ENCODE measurements at regions not wholly inside any gene's neighbourhood (a gene's known extent, or its start where the extent isn't known, plus 50 kb on each side); places are given as distances from the start of the nearest gene placed in this dataset.

GRCh38 chr21:15932726-15933125 lies 202.9 kb downstream of the USP25 start:
- no peak for TF ChIP-seq POLR2A (IDR thresholded peaks at IDR 0.05)
- TF ChIP-seq CTCF (IDR thresholded peaks at IDR 0.05) = no peak
- Histone ChIP-seq H3K27ac (no peak overlapping the region), H3K36me3 (no peaks in the 10 kb centered on the region), H3K9me3 (no peaks in the 10 kb centered on the region), H3K4me3 (replicated peaks in 1 of 3) (no peak overlapping the region), H3K27me3 (no peaks in the 10 kb centered on the region), H3K4me1 (no peaks in the 10 kb centered on the region)
- no peak for DNase-seq
- intact Hi-C loops (cut with DNase I) = no loop called here
- WGBS, 2 donors = 83 to 86% methylated on average over 5 of the region's 5 CpGs

- TF ChIP-seq CTCF (IDR thresholded peaks at IDR 0.05) (no peak), POLR2A (IDR thresholded peaks at IDR 0.05) (no peak)
- H3K36me3 ChIP-seq = no peaks in the 10 kb centered on the region
- no peak for DNase-seq
- WGBS, 2 donors = 73 to 80% methylated on average over 1 of the region's 1 CpG
- intact Hi-C loops (cut with DNase I) = no loop called here
- H3K27ac ChIP-seq = no peak overlapping the region
- no peaks in the 10 kb centered on the region for H3K9me3 ChIP-seq
- H3K27me3 ChIP-seq = no peaks in the 10 kb centered on the region
- no peaks in the 10 kb centered on the region for H3K4me1 ChIP-seq
- no peak overlapping the region for H3K4me3 ChIP-seq (replicated peaks in 1 of 3)
Observed at GRCh38 chr21:15935530-15935929, 205.7 kb downstream of the USP25 start.

GRCh38 chr21:15943009-15943666 lies 213.4 kb downstream of the USP25 start:
- H3K27me3 ChIP-seq = no peaks in the 10 kb centered on the region
- no peak for DNase-seq
- 85 to 93% methylated on average over 4 of the region's 4 CpGs for WGBS, 2 donors
- no peak overlapping the region for H3K27ac ChIP-seq
- no peaks in the 10 kb centered on the region for H3K9me3 ChIP-seq
- no peaks in the 10 kb centered on the region for H3K36me3 ChIP-seq
- no peaks in the 10 kb centered on the region for H3K4me1 ChIP-seq
- TF ChIP-seq POLR2A (IDR thresholded peaks at IDR 0.05) (no peak), CTCF (IDR thresholded peaks at IDR 0.05) (no peak)
- intact Hi-C loops (cut with DNase I) = no loop called here
- H3K4me3 ChIP-seq (replicated peaks in 1 of 3) = no peak overlapping the region

- DNase-seq = no peak
- H3K9me3 ChIP-seq = no peaks in the 10 kb centered on the region
- TF ChIP-seq CTCF (IDR thresholded peaks at IDR 0.05) (no peak), POLR2A (IDR thresholded peaks at IDR 0.05) (no peak)
- intact Hi-C loops (cut with DNase I) = no loop called here
- 14 to 26% methylated on average over 6 of the region's 6 CpGs for WGBS, 2 donors
- H3K36me3 ChIP-seq = no peaks in the 10 kb centered on the region
- H3K27me3 ChIP-seq = no peaks in the 10 kb centered on the region
- H3K4me1 ChIP-seq = no peaks in the 10 kb centered on the region
- no peak overlapping the region for H3K4me3 ChIP-seq (replicated peaks in 1 of 3)
- H3K27ac ChIP-seq = no peak overlapping the region
Observed at GRCh38 chr21:15947677-15948076, 217.9 kb downstream of the USP25 start.

DNA sequence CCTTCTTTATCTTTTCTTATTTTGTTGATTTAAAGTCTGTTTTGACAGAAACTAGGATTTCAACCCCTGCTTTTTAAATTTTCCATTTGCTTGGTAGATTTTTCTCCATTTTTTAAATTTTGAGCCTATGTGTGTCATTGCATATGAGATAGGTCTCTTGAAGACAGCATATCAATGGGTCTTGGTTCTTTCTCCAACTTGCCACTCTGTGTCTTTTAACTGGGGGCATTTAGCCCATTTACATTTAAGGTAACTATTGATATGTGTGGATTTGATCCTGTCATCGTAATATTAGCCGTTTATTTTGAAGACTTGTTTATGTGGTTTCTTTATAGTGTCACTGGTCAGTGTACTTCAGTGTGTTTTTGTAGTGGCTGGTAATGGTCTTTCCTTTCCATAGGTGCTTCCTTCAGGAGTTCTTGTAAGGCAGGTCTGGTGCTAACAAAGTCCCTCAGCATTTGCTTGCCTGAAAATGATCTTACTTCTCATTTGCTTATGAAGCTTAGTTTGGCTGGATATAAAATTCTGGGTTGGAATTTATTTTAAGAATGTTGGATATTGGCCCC lies 223.9 kb downstream of the USP25 start:
- H3K4me3 ChIP-seq (replicated peaks in 1 of 3) = no peak overlapping the region
- no peak for DNase-seq
- H3K36me3 ChIP-seq = no peaks in the 10 kb centered on the region
- H3K4me1 ChIP-seq = no peaks in the 10 kb centered on the region
- no peak overlapping the region for H3K27ac ChIP-seq
- TF ChIP-seq CTCF (IDR thresholded peaks at IDR 0.05) (no peak), POLR2A (IDR thresholded peaks at IDR 0.05) (no peak)
- intact Hi-C loops (cut with DNase I) = no loop called here
- whole genome bisulfite sequencing, 2 donors = 97 to 99% methylated on average over 2 of the region's 2 CpGs
- H3K27me3 ChIP-seq = no peaks in the 10 kb centered on the region
- no peaks in the 10 kb centered on the region for H3K9me3 ChIP-seq
